Adrenal gland (tissue), 9 donors: ENCODE measurements at regions not wholly inside any gene's neighbourhood (a gene's known extent, or its start where the extent isn't known, plus 50 kb on each side); places are given as distances from the start of the nearest gene placed in this dataset.

Experiments
- DNase-seq, 7 donors: peaks; one replicate each; pipeline ENCODE4 v3.0.0-alpha.2; 2019 to 2020
- H3K27ac ChIP-seq, 5 donors: fragments of 200-600 bp; sonication (generic) in 4 of 5; 1 replicate in 3 of 5; 2 replicates in 2 of 5; pipeline versions ENCODE4 v1.5.1 to v1.8.0; 2016 to 2020; ENCODE audit warnings: mild to moderate bottlenecking in 1 of 5
- H3K27me3 ChIP-seq: fragments of 200-600 bp; 2 replicates; pipeline ENCODE4 v1.8.0; 2021
- H3K36me3 ChIP-seq, 2 donors: fragments of 200-600 bp; replicated peaks in 1 of 2; 1 replicate in 1 of 2; 2 replicates in 1 of 2; pipeline versions ENCODE4 v1.5.1 to v1.8.0; 2018 to 2022
- H3K4me1 ChIP-seq, 2 donors: fragments of 200-600 bp; replicated peaks in 1 of 2; 1 replicate in 1 of 2; 2 replicates in 1 of 2; pipeline versions ENCODE4 v1.5.1 to v1.8.0; 2018 to 2021
- H3K4me3 ChIP-seq, 4 donors: fragments of 200-600 bp; sonication (generic) in 3 of 4; one replicate each; pipeline ENCODE4 v1.5.1; 2016 to 2018
- H3K9me3 ChIP-seq, 3 donors: fragments of 200-600 bp; sonication (generic) in 1 of 3; replicated peaks in 1 of 3; 1 replicate in 2 of 3; 2 replicates in 1 of 3; pipeline versions ENCODE4 v1.5.1 to v1.8.0; 2016 to 2021
- CTCF ChIP-seq, 6 experiments: fragments of 450-650 bp in 4 of 6; fragments of 200-600 bp in 2 of 6; sonication (generic) in 1 of 6; IDR thresholded peaks; 1 replicate in 5 of 6; 2 replicates in 1 of 6; pipeline versions ENCODE4 v1.5.1 to v1.8.0; 2016 to 2021; ENCODE audit warnings: antibody characterized with exemption in 6 of 6, mild to moderate bottlenecking in 2 of 6, moderate library complexity in 1 of 6
- POLR2A ChIP-seq, 2 donors: fragments of 450-650 bp; IDR thresholded peaks; one replicate each; pipeline ENCODE4 v1.6.1; 2017; ENCODE audit warnings: antibody characterized with exemption in 2 of 2, mild to moderate bottlenecking in 2 of 2, moderate library complexity in 1 of 2
- WGBS, 4 donors: extraction: QIAGEN DNeasy Blood & Tissue Kit in 2 of 4; methylation state at CpG; one replicate each; pipeline versions ENCODE4 v1.1.5 to v1.1.7; 2013 to 2017; 5-methylcytosine and 5-hydroxymethylcytosine counted together
- intact Hi-C, 2 donors: fragments of 100-400 bp; cut with DNase I; formaldehyde crosslinking; loops; one replicate each; pipeline versions ENCODE4 v1.14.1 to v1.15.0; 2022 to 2023
- donor health status: healthy with polysubstance abuse.
- donor health status: Bipolar disorder and iron deficiency.
- donor health status: DM: yes; HTN: yes; CAD: no.
- donor health status: DM: no; HTN: no; CAD: no.
- donor health status: DM: no; HTN: no; CAD: no.

GRCh38 chr12:58532855-58533608 is 387.3 kb downstream of the LRIG3 start:
- Histone ChIP-seq H3K9me3 (no peaks in the 10 kb centered on the region), H3K36me3 (no peaks in the 10 kb centered on the region), H3K27ac (no peak overlapping the region), H3K4me3 (no peak overlapping the region), H3K4me1 (peaks cover 4 to 17% of the 10 kb centered on the region in 2 donors), H3K27me3 (no peaks in the 10 kb centered on the region)
- TF ChIP-seq POLR2A (IDR thresholded peaks at IDR 0.05) (no peak), CTCF (IDR thresholded peaks at IDR 0.05) (no peak)
- intact Hi-C loops = loop anchor here in 1 of 2 donors (10.0 kb wide), 1 partner anchor 188 kb away; no protein-coding TSS in a partner anchor
- no peak for DNase-seq
- WGBS, 4 donors = 87 to 97% (median 95%) methylated on average over 4 of the region's 4 CpGs

GRCh38 chr12:58533652-58534051 is 386.7 kb downstream of the LRIG3 start:
- WGBS, 4 donors = 74 to 89% (median 78%) methylated on average over 1 of the region's 1 CpG
- Histone ChIP-seq H3K27ac (no peak overlapping the region), H3K9me3 (no peaks in the 10 kb centered on the region), H3K27me3 (no peaks in the 10 kb centered on the region), H3K4me1 (peaks cover 3 to 17% of the 10 kb centered on the region in 2 donors), H3K36me3 (no peaks in the 10 kb centered on the region), H3K4me3 (no peak overlapping the region)
- TF ChIP-seq CTCF (IDR thresholded peaks at IDR 0.05) = no peak
- no peak for TF ChIP-seq POLR2A (IDR thresholded peaks at IDR 0.05)
- intact Hi-C loops = loop anchor here in 1 of 2 donors (10.0 kb wide), 1 partner anchor 189 kb away; no protein-coding TSS in a partner anchor
- DNase-seq = no peak

- WGBS, 4 donors = 84 to 91% (median 87%) methylated on average over 5 of the region's 5 CpGs
- no peak overlapping the region for H3K4me3 ChIP-seq
These were observed 383.0 kb downstream of the LRIG3 start for GRCh38 chr12:58537278-58537677.

GRCh38 chr12:58539295-58539694 is 381.0 kb downstream of the LRIG3 start:
- intact Hi-C loops = loop anchor here in 1 of 2 donors (10.0 kb wide), 1 partner anchor 194 kb away; no protein-coding TSS in a partner anchor
- no peak for DNase-seq
- 56 to 79% (median 70%) methylated on average over 4 of the region's 4 CpGs for WGBS, 4 donors
- H3K27me3 ChIP-seq = no peaks in the 10 kb centered on the region
- H3K4me3 ChIP-seq = no peak overlapping the region
- H3K27ac ChIP-seq = no peak overlapping the region
- no peaks in the 10 kb centered on the region for H3K36me3 ChIP-seq
- H3K4me1 ChIP-seq = no peaks in the 10 kb centered on the region
- TF ChIP-seq CTCF (IDR thresholded peaks at IDR 0.05) = no peak
- no peak for TF ChIP-seq POLR2A (IDR thresholded peaks at IDR 0.05)
- H3K9me3 ChIP-seq = no peaks in the 10 kb centered on the region

More at GRCh38 chr12:58537278-58537677, 383.0 kb downstream of the LRIG3 start:
- intact Hi-C loops = loop anchor here in 1 of 2 donors (10.0 kb wide), 1 partner anchor 192 kb away; no protein-coding TSS in a partner anchor
- H3K27me3 ChIP-seq = no peaks in the 10 kb centered on the region
- no peaks in the 10 kb centered on the region for H3K4me1 ChIP-seq
- no peaks in the 10 kb centered on the region for H3K9me3 ChIP-seq
- DNase-seq = no peak
- no peak for TF ChIP-seq CTCF (IDR thresholded peaks at IDR 0.05)
- no peak for TF ChIP-seq POLR2A (IDR thresholded peaks at IDR 0.05)
- no peak overlapping the region for H3K27ac ChIP-seq
- no peaks in the 10 kb centered on the region for H3K36me3 ChIP-seq
